ENCODE measurements at regions not wholly inside any gene's neighbourhood (a gene's known extent, or its start where the extent isn't known, plus 50 kb on each side); places are given as distances from the start of the nearest gene placed in this dataset.

DNA sequence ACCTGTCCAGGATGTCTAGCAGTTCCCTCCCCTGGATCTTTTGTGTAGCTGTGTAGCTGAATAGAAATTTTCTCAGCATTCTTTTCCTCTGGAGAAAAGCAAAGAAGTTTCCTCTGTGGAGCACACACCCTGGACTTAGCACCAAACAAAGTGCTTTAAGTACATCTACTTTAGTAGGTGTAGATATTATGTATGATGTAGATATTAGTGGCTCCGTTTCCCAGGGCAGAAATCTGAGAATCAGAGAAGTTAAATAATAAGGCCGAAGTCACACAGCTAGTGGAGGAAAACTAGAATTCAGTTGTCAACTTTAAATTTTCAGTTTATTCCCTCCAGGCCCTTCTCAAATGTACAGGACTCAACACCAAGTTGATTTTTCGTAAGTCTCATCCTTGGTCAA, 401.7 kb upstream of the NR2F2 start:
- H3K4me1 Mint-ChIP-seq, result peaks cover 11% of the 10 kb centered on the region
- DNase-seq (no peak), ATAC-seq (ENCODE audit: low read depth) (no peak)
- POLR2A ChIA-PET, result interaction anchor here (1.0 kb wide), 1 partner anchor 51 kb away, joined by 4 read pairs; no protein-coding TSS in a partner anchor
- peaks cover 3% of the 10 kb centered on the region for H3K9me3 Mint-ChIP-seq
- peaks cover 7% of the 10 kb centered on the region for H3K27me3 Mint-ChIP-seq
- H3K36me3 Mint-ChIP-seq, result peaks cover 7% of the 10 kb centered on the region
- H3K27ac Mint-ChIP-seq, result peak overlapping the region; percentile 72
- H3K4me3 Mint-ChIP-seq, result no peak overlapping the region

- H3K9me3 Mint-ChIP-seq, result peaks cover 3% of the 10 kb centered on the region
- peak overlapping the region; percentile 53 for H3K4me3 Mint-ChIP-seq
- peaks cover 11% of the 10 kb centered on the region for H3K4me1 Mint-ChIP-seq
- DNase-seq (peak; percentile 36), ATAC-seq (ENCODE audit: low read depth) (peak; percentile 73)
- peak overlapping the region; percentile 72 for H3K27ac Mint-ChIP-seq
- POLR2A ChIA-PET, result interaction anchor here (1.0 to 1.1 kb wide), 2 partner anchors 50 to 52 kb away, joined by 4 read pairs; no protein-coding TSS in a partner anchor
- peaks cover 9% of the 10 kb centered on the region for H3K27me3 Mint-ChIP-seq
- H3K36me3 Mint-ChIP-seq, result peaks cover 7% of the 10 kb centered on the region
Measured at GRCh38 chr15:95929232-95929846, 401.2 kb upstream of the NR2F2 start.

- H3K4me1 Mint-ChIP-seq, result peaks cover 11% of the 10 kb centered on the region
- peaks cover 9% of the 10 kb centered on the region for H3K27me3 Mint-ChIP-seq
- no peak overlapping the region for H3K4me3 Mint-ChIP-seq
Measured at GRCh38 chr15:95930659-95931375, 399.7 kb upstream of the NR2F2 start.

GRCh38 chr15:95931619-95932018, 398.9 kb upstream of the NR2F2 start:
- POLR2A ChIA-PET, result no interaction called here

More at GRCh38 chr15:95930659-95931375, 399.7 kb upstream of the NR2F2 start:
- POLR2A ChIA-PET, result no interaction called here
- ATAC-seq (ENCODE audit: low read depth) (no peak), DNase-seq (no peak)
- peaks cover 3% of the 10 kb centered on the region for H3K9me3 Mint-ChIP-seq
- no peak overlapping the region for H3K27ac Mint-ChIP-seq
- H3K36me3 Mint-ChIP-seq, result peaks cover 7% of the 10 kb centered on the region

DNA sequence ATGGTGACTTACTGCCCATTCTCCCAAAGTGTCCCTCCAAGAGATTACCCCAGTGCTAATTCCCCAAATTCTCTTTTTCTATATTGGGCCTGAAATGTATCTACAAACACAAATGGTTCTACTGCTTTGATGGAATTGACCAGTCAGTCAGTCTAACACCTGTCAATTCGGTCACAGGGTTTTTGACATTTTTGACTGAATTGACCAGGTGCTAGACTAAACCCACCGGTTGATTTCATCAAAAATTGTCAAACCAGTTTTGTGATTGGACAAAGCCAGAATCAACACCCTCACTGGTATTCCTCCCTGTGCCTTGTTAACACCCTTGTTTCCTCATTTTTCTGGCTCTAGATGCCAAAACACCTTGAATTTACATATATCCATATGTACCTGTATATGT, 398.4 kb upstream of the NR2F2 start:
- DNase-seq, result no peak
- Mint-ChIP-seq H3K27me3 (peaks cover 14% of the 10 kb centered on the region), H3K4me1 (peaks cover 11% of the 10 kb centered on the region), H3K27ac (no peak overlapping the region), H3K9me3 (peaks cover 3% of the 10 kb centered on the region), H3K4me3 (no peak overlapping the region), H3K36me3 (peaks cover 7% of the 10 kb centered on the region)
- no peak for ATAC-seq (ENCODE audit: low read depth)
- POLR2A ChIA-PET, result no interaction called here

More at GRCh38 chr15:95931619-95932018, 398.9 kb upstream of the NR2F2 start:
- Mint-ChIP-seq H3K4me3 (no peak overlapping the region), H3K27ac (no peak overlapping the region), H3K36me3 (peaks cover 7% of the 10 kb centered on the region), H3K9me3 (peaks cover 3% of the 10 kb centered on the region), H3K4me1 (peaks cover 11% of the 10 kb centered on the region), H3K27me3 (peaks cover 13% of the 10 kb centered on the region)
- DNase-seq, result no peak
- ATAC-seq (ENCODE audit: low read depth), result no peak

- Mint-ChIP-seq H3K9me3 (peaks cover 3% of the 10 kb centered on the region), H3K4me3 (no peak overlapping the region), H3K4me1 (peaks cover 11% of the 10 kb centered on the region), H3K36me3 (peaks cover 7% of the 10 kb centered on the region), H3K27ac (no peak overlapping the region), H3K27me3 (peaks cover 15% of the 10 kb centered on the region)
- POLR2A ChIA-PET, result no interaction called here
- no peak for DNase-seq
- ATAC-seq (ENCODE audit: low read depth), result no peak
Measured at GRCh38 chr15:95932676-95933075, 397.8 kb upstream of the NR2F2 start.

GRCh38 chr15:95935852-95936251, 394.6 kb upstream of the NR2F2 start:
- H3K36me3 Mint-ChIP-seq, result peaks cover under 1% of the 10 kb centered on the region
- peaks cover 13% of the 10 kb centered on the region for H3K27me3 Mint-ChIP-seq
- H3K4me1 Mint-ChIP-seq, result no peaks in the 10 kb centered on the region
- ATAC-seq (ENCODE audit: low read depth) (no peak), DNase-seq (no peak)
- no peak overlapping the region for H3K4me3 Mint-ChIP-seq
- no peak overlapping the region for H3K27ac Mint-ChIP-seq
- H3K9me3 Mint-ChIP-seq, result peaks cover 3% of the 10 kb centered on the region
- POLR2A ChIA-PET, result no interaction called here

GRCh38 chr15:95937128-95937528, 393.4 kb upstream of the NR2F2 start:
- no peak overlapping the region for H3K27ac Mint-ChIP-seq
- H3K27me3 Mint-ChIP-seq, result peaks cover 14% of the 10 kb centered on the region
- POLR2A ChIA-PET, result no interaction called here
- H3K36me3 Mint-ChIP-seq, result no peaks in the 10 kb centered on the region
- no peaks in the 10 kb centered on the region for H3K4me1 Mint-ChIP-seq
- H3K9me3 Mint-ChIP-seq, result peaks cover 3% of the 10 kb centered on the region
- DNase-seq (no peak), ATAC-seq (ENCODE audit: low read depth) (no peak)
- no peak overlapping the region for H3K4me3 Mint-ChIP-seq

DNA sequence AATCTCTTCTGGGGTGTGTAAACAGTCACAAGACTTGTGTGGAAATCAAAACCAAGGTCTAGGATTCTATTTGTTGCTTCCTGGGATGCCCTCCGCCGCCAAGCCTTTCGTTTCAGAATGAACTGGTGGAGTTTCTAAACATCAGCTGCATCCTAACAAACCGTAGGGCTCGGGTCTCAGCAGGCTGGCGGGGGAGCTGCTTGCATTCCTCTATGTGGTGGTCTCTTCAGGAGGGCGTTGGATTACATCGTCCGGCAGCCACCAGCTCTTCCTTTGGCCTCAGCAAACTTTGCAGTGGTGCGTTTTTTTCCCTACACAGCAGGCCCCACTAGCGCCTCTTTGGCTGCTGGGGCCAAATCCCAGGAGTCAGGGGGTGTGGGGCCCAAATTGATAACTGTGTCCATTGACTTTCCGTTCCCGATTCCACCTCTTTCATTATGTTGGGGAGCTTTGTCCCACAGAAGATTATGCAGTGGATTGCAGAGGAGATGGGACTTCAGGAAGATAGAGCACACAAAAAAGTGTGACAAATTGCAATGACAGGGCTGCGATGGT, 390.0 kb upstream of the NR2F2 start:
- DNase-seq (no peak), ATAC-seq (ENCODE audit: low read depth) (no peak)
- no peaks in the 10 kb centered on the region for H3K36me3 Mint-ChIP-seq
- peaks cover 15% of the 10 kb centered on the region for H3K27me3 Mint-ChIP-seq
- H3K9me3 Mint-ChIP-seq, result no peaks in the 10 kb centered on the region
- H3K4me1 Mint-ChIP-seq, result no peaks in the 10 kb centered on the region
- POLR2A ChIA-PET, result no interaction called here
- H3K27ac Mint-ChIP-seq, result no peak overlapping the region
- no peak overlapping the region for H3K4me3 Mint-ChIP-seq

GRCh38 chr15:95944193-95944592, 386.3 kb upstream of the NR2F2 start:
- H3K36me3 Mint-ChIP-seq, result no peaks in the 10 kb centered on the region
- H3K4me3 Mint-ChIP-seq, result no peak overlapping the region
- DNase-seq (no peak), ATAC-seq (ENCODE audit: low read depth) (no peak)
- H3K4me1 Mint-ChIP-seq, result no peaks in the 10 kb centered on the region
- H3K27me3 Mint-ChIP-seq, result peaks cover 12% of the 10 kb centered on the region
- no peaks in the 10 kb centered on the region for H3K9me3 Mint-ChIP-seq
- H3K27ac Mint-ChIP-seq, result no peak overlapping the region
- POLR2A ChIA-PET, result no interaction called here

DNA sequence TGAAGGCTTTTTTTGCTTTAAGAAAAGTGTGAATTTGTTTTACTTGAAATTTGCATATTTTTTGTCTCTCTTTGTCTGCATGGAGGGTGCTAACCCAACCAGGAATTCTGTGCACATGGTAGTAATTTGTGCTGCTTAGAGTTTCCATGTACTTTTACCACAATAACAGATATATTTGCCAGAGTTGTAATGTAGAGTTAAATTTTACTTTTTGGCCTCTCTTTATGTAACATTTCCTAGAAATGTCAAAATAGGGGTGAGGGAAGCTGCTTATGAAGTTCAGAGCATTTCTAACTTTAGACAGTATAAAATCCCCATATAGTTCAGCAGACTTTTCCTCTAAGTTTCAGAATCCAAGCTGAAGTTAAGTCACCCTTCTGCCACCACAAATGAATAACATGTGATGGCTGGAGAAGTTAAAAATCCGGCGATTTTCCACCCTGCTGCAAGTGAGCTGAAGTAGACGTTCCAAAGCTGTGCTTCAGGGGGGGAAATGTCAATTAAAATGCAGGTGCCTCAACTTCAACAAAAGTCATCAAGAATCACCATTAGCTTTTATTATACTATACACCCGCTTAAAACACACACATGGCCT, 385.7 kb upstream of the NR2F2 start:
- no peak for DNase-seq
- Mint-ChIP-seq H3K27ac (no peak overlapping the region), H3K27me3 (peaks cover 15% of the 10 kb centered on the region), H3K36me3 (no peaks in the 10 kb centered on the region), H3K4me1 (no peaks in the 10 kb centered on the region), H3K4me3 (no peak overlapping the region), H3K9me3 (no peaks in the 10 kb centered on the region)
- ATAC-seq (ENCODE audit: low read depth), result no peak
- POLR2A ChIA-PET, result no interaction called here

- POLR2A ChIA-PET, result no interaction called here
- DNase-seq (no peak), ATAC-seq (ENCODE audit: low read depth) (no peak)
- Mint-ChIP-seq H3K4me1 (no peaks in the 10 kb centered on the region), H3K4me3 (no peak overlapping the region), H3K27ac (no peak overlapping the region), H3K9me3 (peaks cover 2% of the 10 kb centered on the region), H3K36me3 (peaks cover 2% of the 10 kb centered on the region), H3K27me3 (peaks cover 18% of the 10 kb centered on the region)
Measured at GRCh38 chr15:95946241-95946640, 384.3 kb upstream of the NR2F2 start.

GRCh38 chr15:95946926-95947325, 383.6 kb upstream of the NR2F2 start:
- H3K27ac Mint-ChIP-seq, result no peak overlapping the region
- DNase-seq, result no peak
- POLR2A ChIA-PET, result no interaction called here
- peaks cover 18% of the 10 kb centered on the region for H3K27me3 Mint-ChIP-seq
- peaks cover 4% of the 10 kb centered on the region for H3K9me3 Mint-ChIP-seq
- H3K4me1 Mint-ChIP-seq, result no peaks in the 10 kb centered on the region
- H3K4me3 Mint-ChIP-seq, result no peak overlapping the region
- ATAC-seq (ENCODE audit: low read depth), result no peak
- H3K36me3 Mint-ChIP-seq, result peaks cover 2% of the 10 kb centered on the region

DNA sequence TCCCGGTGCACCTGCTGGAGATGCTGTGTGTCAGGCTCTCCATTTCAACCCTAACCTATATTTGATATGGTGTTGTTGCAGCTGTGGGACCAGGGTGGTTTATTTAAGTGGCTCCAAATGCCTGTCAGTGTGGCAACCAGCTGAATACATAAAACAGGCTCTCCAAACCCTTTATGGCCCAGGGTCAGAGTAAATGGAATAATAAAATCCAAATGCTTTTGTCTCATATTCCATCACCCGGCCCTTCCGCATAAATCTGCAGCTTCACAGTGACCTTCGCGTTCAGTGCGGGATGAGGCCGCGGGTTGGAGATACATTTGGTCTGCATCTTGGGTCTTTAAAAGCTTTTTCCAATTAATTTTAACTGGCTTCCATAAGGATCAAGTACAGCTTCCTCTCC, 382.1 kb upstream of the NR2F2 start:
- ATAC-seq (ENCODE audit: low read depth), result no peak

More for the DNA sequence above, 382.1 kb upstream of the NR2F2 start:
- no peak overlapping the region for H3K4me3 Mint-ChIP-seq
- DNase-seq, result no peak
- H3K27ac Mint-ChIP-seq, result no peak overlapping the region
- H3K27me3 Mint-ChIP-seq, result peaks cover 23% of the 10 kb centered on the region
- H3K4me1 Mint-ChIP-seq, result no peaks in the 10 kb centered on the region
- peaks cover 5% of the 10 kb centered on the region for H3K9me3 Mint-ChIP-seq
- POLR2A ChIA-PET, result no interaction called here
- H3K36me3 Mint-ChIP-seq, result peaks cover 2% of the 10 kb centered on the region
